Activated naive CD4-positive, alpha-beta T cell treated with anti-CD3 and anti-CD28 coated beads for 36 hours (primary cell): ENCODE measurements at regions not wholly inside any gene's neighbourhood (a gene's known extent, or its start where the extent isn't known, plus 50 kb on each side); places are given as distances from the start of the nearest gene placed in this dataset.
"Not testable (repeated sequence)": the region's sequence is repeated elsewhere in the genome, so short reads cannot be mapped to it uniquely, and the experiment has no call there.

ENCODE experiments used
- CTCF ChIA-PET: fragments of 350-600 bp; sonication (Branson Sonifier 250); formaldehyde crosslinking; loops from one replicate; lab custom pipeline; 2021; ENCODE audit warnings: antibody characterized with exemption; lab: Charles Lee
- DNase-seq: peaks from one replicate; pipeline ENCODE4 v3.0.0-alpha.2; 2020
- H3K27ac Mint-ChIP-seq: one replicate; pipeline ENCODE4 v1.8.0; 2021; ENCODE audit warnings: mild to moderate bottlenecking, mixed read lengths
- H3K27me3 Mint-ChIP-seq: one replicate; pipeline ENCODE4 v1.8.0; 2021; ENCODE audit warnings: low read depth, mixed read lengths
- H3K36me3 Mint-ChIP-seq: one replicate; pipeline ENCODE4 v1.8.0; 2021; ENCODE audit warnings: low read depth, mixed read lengths
- H3K4me1 Mint-ChIP-seq: one replicate; pipeline ENCODE4 v1.8.0; 2021; ENCODE audit warnings: low read depth, mixed read lengths
- H3K4me3 Mint-ChIP-seq: one replicate; pipeline ENCODE4 v1.8.0; 2021; ENCODE audit warnings: mild to moderate bottlenecking, moderate library complexity, mixed read lengths
- H3K9me3 Mint-ChIP-seq: one replicate; pipeline ENCODE4 v1.8.0; 2021; ENCODE audit warnings: mixed read lengths
- intact Hi-C: fragments of 100-400 bp; cut with micrococcal nuclease; formaldehyde crosslinking; loops from one replicate; pipeline ENCODE4 v1.15.1; 2023

DNA sequence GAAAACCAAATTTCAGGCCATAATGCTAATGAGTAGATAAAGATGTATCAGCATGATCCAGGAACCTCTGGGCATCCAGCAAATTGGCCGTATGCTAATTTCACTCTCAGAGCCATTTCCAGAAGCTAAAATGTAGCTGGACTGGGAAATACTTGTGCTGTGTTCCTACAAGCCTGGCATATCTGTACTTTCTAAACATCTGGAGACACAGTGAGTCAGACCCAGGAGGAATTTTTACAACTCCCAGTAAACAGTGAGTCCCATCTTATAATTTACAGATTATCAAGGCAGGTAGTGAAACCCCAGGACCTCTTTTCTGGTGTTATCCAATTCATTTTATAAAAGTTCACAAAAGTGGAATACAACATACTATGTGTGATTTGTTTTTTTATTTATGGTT lies 683.0 kb upstream of the ADGRB3 start:
- DNase-seq, result no peak
- intact Hi-C loops, result no loop called here
- H3K27ac Mint-ChIP-seq, result no peak overlapping the region
- no peaks in the 10 kb centered on the region for H3K4me1 Mint-ChIP-seq
- no peaks in the 10 kb centered on the region for H3K36me3 Mint-ChIP-seq
- no peaks in the 10 kb centered on the region for H3K27me3 Mint-ChIP-seq
- H3K4me3 Mint-ChIP-seq, result no peak overlapping the region
- CTCF ChIA-PET, result no interaction called here
- H3K9me3 Mint-ChIP-seq, result peaks cover 11% of the 10 kb centered on the region

DNA sequence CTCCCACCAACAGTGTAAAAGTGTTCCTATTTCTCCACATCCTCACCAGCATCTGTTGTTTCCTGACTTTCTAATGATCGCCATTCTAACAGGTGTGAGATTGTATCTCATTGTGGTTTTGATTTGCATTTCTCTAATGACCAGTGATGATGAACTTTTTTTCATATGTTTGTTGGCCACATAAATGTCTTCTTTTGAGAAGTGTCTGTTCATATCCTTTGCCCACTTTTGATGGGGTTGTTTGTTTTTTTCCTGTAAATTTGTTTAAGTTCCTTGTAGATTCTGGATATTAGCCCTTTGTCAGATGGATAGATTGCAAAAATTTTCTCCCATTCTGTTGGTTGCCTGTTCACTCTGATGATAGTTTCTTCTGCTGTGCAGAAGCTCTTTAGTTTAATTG lies 687.3 kb upstream of the ADGRB3 start:
- CTCF ChIA-PET, intact Hi-C loops, H3K4me1 Mint-ChIP-seq, DNase-seq, H3K4me3 Mint-ChIP-seq, H3K36me3 Mint-ChIP-seq, H3K9me3 Mint-ChIP-seq, H3K27me3 Mint-ChIP-seq, H3K27ac Mint-ChIP-seq: not testable (repeated sequence)

GRCh38 chr6:67935976-67936477 lies 699.1 kb upstream of the ADGRB3 start:
- intact Hi-C loops, result no loop called here
- no peak overlapping the region for H3K27ac Mint-ChIP-seq
- peaks cover 5% of the 10 kb centered on the region for H3K9me3 Mint-ChIP-seq
- DNase-seq, result no peak
- CTCF ChIA-PET, result no interaction called here
- no peaks in the 10 kb centered on the region for H3K27me3 Mint-ChIP-seq
- no peaks in the 10 kb centered on the region for H3K36me3 Mint-ChIP-seq
- no peak overlapping the region for H3K4me3 Mint-ChIP-seq
- no peaks in the 10 kb centered on the region for H3K4me1 Mint-ChIP-seq

GRCh38 chr6:67933278-67933677 lies 701.8 kb upstream of the ADGRB3 start:
- H3K27me3 Mint-ChIP-seq, result no peaks in the 10 kb centered on the region
- peaks cover 10% of the 10 kb centered on the region for H3K9me3 Mint-ChIP-seq
- CTCF ChIA-PET, result interaction anchor here (1.4 kb wide), 1 partner anchor 294 kb away, joined by 4 read pairs; no protein-coding TSS in a partner anchor
- H3K4me3 Mint-ChIP-seq, result no peak overlapping the region
- no peak overlapping the region for H3K27ac Mint-ChIP-seq
- no peak for DNase-seq
- no peaks in the 10 kb centered on the region for H3K36me3 Mint-ChIP-seq
- H3K4me1 Mint-ChIP-seq, result no peaks in the 10 kb centered on the region
- intact Hi-C loops, result no loop called here

GRCh38 chr6:67922588-67922987 lies 712.5 kb upstream of the ADGRB3 start:
- CTCF ChIA-PET, intact Hi-C loops, H3K4me3 Mint-ChIP-seq, H3K36me3 Mint-ChIP-seq, H3K27me3 Mint-ChIP-seq, DNase-seq, H3K27ac Mint-ChIP-seq, H3K4me1 Mint-ChIP-seq: not testable (repeated sequence)
- peaks cover 11% of the 10 kb centered on the region for H3K9me3 Mint-ChIP-seq

GRCh38 chr6:67920040-67920439 lies 715.0 kb upstream of the ADGRB3 start:
- CTCF ChIA-PET, H3K36me3 Mint-ChIP-seq, DNase-seq, intact Hi-C loops, H3K4me3 Mint-ChIP-seq, H3K4me1 Mint-ChIP-seq, H3K27ac Mint-ChIP-seq, H3K27me3 Mint-ChIP-seq: not testable (repeated sequence)
- H3K9me3 Mint-ChIP-seq, result peaks cover 11% of the 10 kb centered on the region

GRCh38 chr6:67916399-67916798 lies 718.7 kb upstream of the ADGRB3 start:
- DNase-seq, result no peak
- H3K36me3 Mint-ChIP-seq, result no peaks in the 10 kb centered on the region
- CTCF ChIA-PET, result no interaction called here
- no peak overlapping the region for H3K4me3 Mint-ChIP-seq
- intact Hi-C loops, result no loop called here
- no peak overlapping the region for H3K27ac Mint-ChIP-seq
- H3K27me3 Mint-ChIP-seq, result no peaks in the 10 kb centered on the region
- H3K4me1 Mint-ChIP-seq, result no peaks in the 10 kb centered on the region
- peaks cover 12% of the 10 kb centered on the region for H3K9me3 Mint-ChIP-seq

DNA sequence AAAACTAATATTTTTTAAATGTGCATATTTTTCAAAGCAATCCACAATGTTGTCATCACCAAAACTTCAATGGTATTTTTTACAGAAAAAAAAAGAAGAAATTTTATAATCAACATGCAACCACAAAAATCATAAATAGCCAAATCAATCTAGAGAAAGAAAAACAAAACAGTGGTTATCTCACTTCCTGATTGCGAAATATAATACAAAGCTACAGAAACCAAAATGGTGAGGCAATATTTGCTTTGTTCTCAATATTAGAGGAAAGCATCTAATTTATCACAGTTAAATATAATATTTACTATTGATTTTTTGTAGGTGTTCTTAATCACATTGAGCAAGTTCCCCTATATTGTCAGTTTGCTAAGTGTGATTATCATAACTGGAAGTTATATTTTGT lies 720.7 kb upstream of the ADGRB3 start:
- no peak for DNase-seq
- Mint-ChIP-seq H3K36me3 (no peaks in the 10 kb centered on the region), H3K27ac (no peak overlapping the region), H3K4me1 (no peaks in the 10 kb centered on the region), H3K4me3 (no peak overlapping the region), H3K27me3 (no peaks in the 10 kb centered on the region), H3K9me3 (peaks cover 13% of the 10 kb centered on the region)
- intact Hi-C loops, result no loop called here
- CTCF ChIA-PET, result no interaction called here

DNA sequence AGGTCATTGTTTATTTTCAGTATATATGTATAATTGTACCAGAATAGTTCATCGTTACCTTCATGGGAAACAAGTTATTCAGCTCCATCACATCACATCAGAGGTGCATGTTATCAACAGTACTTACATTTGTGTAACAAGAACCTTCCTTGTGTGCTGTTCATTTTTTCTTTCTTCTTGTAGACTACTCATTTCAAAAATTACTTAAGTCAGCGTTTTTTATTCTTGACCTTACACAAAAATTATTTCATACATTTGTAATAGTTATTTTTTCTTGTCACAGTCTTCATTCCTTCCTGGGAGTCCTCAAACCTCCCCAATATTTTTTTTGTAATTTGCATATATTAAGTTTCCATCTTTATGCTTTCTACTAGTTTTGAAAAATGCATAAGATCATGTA lies 725.7 kb upstream of the ADGRB3 start:
- Mint-ChIP-seq H3K4me3 (no peak overlapping the region), H3K9me3 (peaks cover 10% of the 10 kb centered on the region), H3K36me3 (no peaks in the 10 kb centered on the region), H3K4me1 (no peaks in the 10 kb centered on the region), H3K27me3 (no peaks in the 10 kb centered on the region), H3K27ac (no peak overlapping the region)
- intact Hi-C loops, result no loop called here
- DNase-seq, result no peak
- CTCF ChIA-PET, result no interaction called here

GRCh38 chr6:67908379-67908778 lies 726.7 kb upstream of the ADGRB3 start:
- intact Hi-C loops, result no loop called here
- H3K4me3 Mint-ChIP-seq, result no peak overlapping the region
- peaks cover 12% of the 10 kb centered on the region for H3K9me3 Mint-ChIP-seq
- H3K27me3 Mint-ChIP-seq, result no peaks in the 10 kb centered on the region
- no peak for DNase-seq
- no peaks in the 10 kb centered on the region for H3K36me3 Mint-ChIP-seq
- CTCF ChIA-PET, result no interaction called here
- H3K27ac Mint-ChIP-seq, result no peak overlapping the region
- no peaks in the 10 kb centered on the region for H3K4me1 Mint-ChIP-seq

DNA sequence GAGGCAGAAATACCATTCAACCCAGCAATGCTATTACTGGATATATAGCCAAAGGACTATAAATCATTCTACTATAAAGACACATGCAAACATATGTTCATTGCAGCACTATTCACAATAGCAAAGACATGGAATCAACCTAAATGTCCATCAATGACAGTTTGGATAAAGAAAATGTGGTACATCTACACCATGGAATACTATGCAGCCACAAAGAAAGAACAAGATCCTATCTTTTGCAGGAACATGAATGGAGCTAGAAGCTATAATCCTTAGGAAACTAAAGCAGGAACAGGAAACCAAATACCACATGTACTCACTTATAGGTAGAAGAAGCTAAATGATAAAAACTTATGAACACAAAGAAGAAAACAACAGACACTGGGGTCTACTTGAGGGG lies 730.3 kb upstream of the ADGRB3 start:
- DNase-seq, H3K4me1 Mint-ChIP-seq, H3K36me3 Mint-ChIP-seq, H3K27ac Mint-ChIP-seq, intact Hi-C loops, H3K27me3 Mint-ChIP-seq, H3K4me3 Mint-ChIP-seq, CTCF ChIA-PET: not testable (repeated sequence)
- peaks cover 11% of the 10 kb centered on the region for H3K9me3 Mint-ChIP-seq

DNA sequence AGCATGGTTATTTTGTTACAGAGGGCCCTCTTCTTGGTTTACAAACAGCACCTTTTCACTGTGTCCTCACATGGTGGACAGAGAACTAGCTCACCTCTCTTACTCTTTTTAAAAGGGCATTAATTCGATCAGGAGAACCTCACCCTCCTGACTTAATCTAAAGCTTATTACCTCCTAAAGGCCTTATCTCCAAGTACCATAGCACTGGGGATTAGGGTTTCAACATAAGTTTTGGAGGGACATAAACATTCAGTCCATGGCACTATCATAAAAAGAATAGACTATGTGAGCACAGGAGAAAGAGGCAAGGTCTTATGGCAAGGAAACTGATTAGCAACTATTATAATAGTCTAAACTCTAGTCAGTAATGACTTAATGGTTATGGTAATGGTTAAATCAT lies 736.2 kb upstream of the ADGRB3 start:
- intact Hi-C loops, result no loop called here
- H3K27ac Mint-ChIP-seq, result no peak overlapping the region
- H3K36me3 Mint-ChIP-seq, result no peaks in the 10 kb centered on the region
- H3K4me1 Mint-ChIP-seq, result no peaks in the 10 kb centered on the region
- DNase-seq, result no peak
- CTCF ChIA-PET, result no interaction called here
- no peak overlapping the region for H3K4me3 Mint-ChIP-seq
- H3K27me3 Mint-ChIP-seq, result no peaks in the 10 kb centered on the region
- peaks cover 4% of the 10 kb centered on the region for H3K9me3 Mint-ChIP-seq

- Mint-ChIP-seq H3K36me3 (no peaks in the 10 kb centered on the region), H3K9me3 (peaks cover 4% of the 10 kb centered on the region), H3K27ac (no peak overlapping the region), H3K4me1 (no peaks in the 10 kb centered on the region), H3K4me3 (no peak overlapping the region), H3K27me3 (no peaks in the 10 kb centered on the region)
- CTCF ChIA-PET, result no interaction called here
- no peak for DNase-seq
- intact Hi-C loops, result no loop called here
These were observed 737.0 kb upstream of the ADGRB3 start for GRCh38 chr6:67897998-67898607.
